Neuronal stem cell (in vitro differentiated cells): ENCODE measurements at regions not wholly inside any gene's neighbourhood (a gene's known extent, or its start where the extent isn't known, plus 50 kb on each side); places are given as distances from the start of the nearest gene placed in this dataset.

Source experiments
- DNase-seq: peaks from one replicate; pipeline ENCODE4 v3.0.0-alpha.2; 2013; ENCODE audit warnings: low spot score
- H2AFZ ChIP-seq: one replicate; pipeline ENCODE4 v1.6.1; 2013; ENCODE audit warnings: mild to moderate bottlenecking, low read length, inconsistent platforms
- H2AK5ac ChIP-seq: 2 replicates; pipeline ENCODE4 v1.6.1; 2013; ENCODE audit warnings: low read depth, mild to moderate bottlenecking, inconsistent platforms, low read length, moderate library complexity, mixed read lengths
- H2BK120ac ChIP-seq: 2 replicates; pipeline ENCODE4 v1.6.1; 2013; ENCODE audit warnings: low read depth, mild to moderate bottlenecking, inconsistent platforms, low read length, moderate library complexity, mixed read lengths
- H2BK12ac ChIP-seq: one replicate; pipeline ENCODE4 v1.6.1; 2013; ENCODE audit warnings: low read length, inconsistent platforms
- H2BK15ac ChIP-seq: 2 replicates; pipeline ENCODE4 v1.6.1; 2013; ENCODE audit warnings: mild to moderate bottlenecking, low read length, inconsistent platforms, mixed read lengths
- H2BK5ac ChIP-seq: one replicate; pipeline ENCODE4 v1.6.1; 2013; ENCODE audit warnings: inconsistent platforms, mild to moderate bottlenecking, low read length, moderate library complexity
- H3K14ac ChIP-seq: one replicate; pipeline ENCODE4 v1.6.1; 2013; ENCODE audit warnings: low read length, inconsistent platforms
- H3K18ac ChIP-seq: 2 replicates; pipeline ENCODE4 v1.6.1; 2013; ENCODE audit warnings: low read length, inconsistent platforms
- H3K23ac ChIP-seq: 2 replicates; pipeline ENCODE4 v1.6.1; 2013; ENCODE audit warnings: low read depth, mild to moderate bottlenecking, mixed read lengths, low read length, inconsistent platforms; ENCODE audit not compliant: poor library complexity
- H3K27ac ChIP-seq: replicated peaks from 3 replicates; pipeline ENCODE4 v1.5.1; 2013; ENCODE audit warnings: low read length, inconsistent platforms
- H3K27me3 ChIP-seq, 3 experiments: 2 replicates each; pipeline ENCODE4 v1.6.1; 2013; ENCODE audit warnings: low read length in 3 of 3, mild to moderate bottlenecking in 2 of 3, inconsistent platforms in 1 of 3, low read depth in 1 of 3, mixed read lengths in 1 of 3, moderate library complexity in 1 of 3; ENCODE audit not compliant: control insufficient read depth in 3 of 3, insufficient read depth in 3 of 3
- H3K36me3 ChIP-seq, 2 donors: replicated peaks in 1 of 2; 2 replicates each; pipeline ENCODE4 v1.6.1; 2013; ENCODE audit warnings: low read length in 2 of 2; ENCODE audit not compliant: control insufficient read depth in 2 of 2, insufficient read depth in 2 of 2
- H3K4ac ChIP-seq: 2 replicates; pipeline ENCODE4 v1.6.1; 2013; ENCODE audit warnings: inconsistent platforms, mild to moderate bottlenecking, low read length, moderate library complexity
- H3K4me1 ChIP-seq, 2 donors: 1 replicate in 1 of 2; 2 replicates in 1 of 2; pipeline ENCODE4 v1.6.1; 2013; ENCODE audit warnings: low read length in 2 of 2, low read depth in 1 of 2; ENCODE audit not compliant: control insufficient read depth in 2 of 2, insufficient read depth in 1 of 2
- H3K4me2 ChIP-seq: one replicate; pipeline ENCODE4 v1.6.1; 2013; ENCODE audit warnings: mild to moderate bottlenecking, low read length, inconsistent platforms; ENCODE audit not compliant: insufficient read depth, poor library complexity, severe bottlenecking
- H3K4me3 ChIP-seq, 2 donors: 2 replicates each; pipeline ENCODE4 v1.5.1; 2013; ENCODE audit warnings: low read length in 2 of 2, mild to moderate bottlenecking in 2 of 2, inconsistent platforms in 1 of 2, moderate library complexity in 1 of 2
- H3K79me1 ChIP-seq: one replicate; pipeline ENCODE4 v1.6.1; 2013; ENCODE audit warnings: low read depth, mild to moderate bottlenecking, inconsistent platforms, low read length, moderate library complexity
- H3K9ac ChIP-seq: one replicate; pipeline ENCODE4 v1.6.1; 2013; ENCODE audit warnings: mild to moderate bottlenecking, low read depth, low read length, inconsistent platforms; ENCODE audit not compliant: poor library complexity
- H3K9me3 ChIP-seq, 2 donors: replicated peaks in 1 of 2; 2 replicates each; pipeline versions ENCODE3 to v1.6.1; 2013; ENCODE audit warnings: low read length in 2 of 2, mild to moderate bottlenecking in 2 of 2, inconsistent platforms in 1 of 2, low read depth in 1 of 2, mixed read lengths in 1 of 2, moderate library complexity in 1 of 2; ENCODE audit not compliant: control insufficient read depth in 2 of 2, insufficient read depth in 1 of 2
- H4K8ac ChIP-seq: one replicate; pipeline ENCODE4 v1.6.1; 2013; ENCODE audit warnings: low read depth, mild to moderate bottlenecking, inconsistent platforms, low read length, moderate library complexity
- H4K91ac ChIP-seq: one replicate; pipeline ENCODE4 v1.6.1; 2013; ENCODE audit warnings: low read length, low read depth, mild to moderate bottlenecking, inconsistent platforms; ENCODE audit not compliant: poor library complexity
- WGBS, 2 donors: extraction: QIAGEN DNeasy Blood & Tissue Kit; methylation state at CpG; one replicate each; pipeline ENCODE4 v1.1.7; 2013; ENCODE audit warnings: missing lambda C conversion rate in 2 of 2, mixed read lengths in 1 of 2; ENCODE audit not compliant: insufficient read length in 2 of 2, insufficient replicate concordance in 1 of 2; ENCODE audit errors: extremely low coverage in 2 of 2; 5-methylcytosine and 5-hydroxymethylcytosine counted together

DNA sequence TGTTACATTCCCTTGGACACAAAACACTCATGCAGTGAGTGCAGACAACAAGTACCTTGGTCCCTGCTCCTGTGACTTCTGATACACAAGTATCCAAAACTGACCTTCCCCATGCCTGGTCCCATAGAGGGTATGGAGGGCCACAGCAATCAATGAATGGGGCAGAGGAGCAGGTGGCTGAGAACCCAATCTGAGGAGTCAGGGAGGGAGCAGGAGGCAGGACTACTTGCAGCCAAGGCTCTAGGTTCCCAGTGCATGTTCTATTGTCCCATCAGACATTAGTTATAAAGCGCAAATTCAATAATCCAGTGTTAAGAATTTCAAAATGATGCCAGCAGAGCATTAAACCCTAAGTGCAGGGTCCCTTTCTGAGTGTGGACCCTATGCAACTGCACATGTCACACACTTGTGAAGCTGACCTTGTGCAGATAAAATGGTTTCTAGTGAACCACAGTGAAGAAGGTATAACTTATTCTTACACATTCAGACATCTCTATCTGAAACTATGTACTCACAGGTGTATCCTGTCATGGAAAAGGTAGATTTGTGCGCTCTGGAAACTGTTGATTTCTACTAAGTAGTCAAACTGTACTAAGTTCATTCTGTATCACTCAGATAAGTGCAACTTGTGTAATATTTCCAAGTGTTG is 107.3 kb upstream of the ABI3BP start:
- H3K9me3 ChIP-seq = peaks cover 0 to 2% of the 10 kb centered on the region in 2 donors
- no peak overlapping the region for H3K18ac ChIP-seq
- H2BK12ac ChIP-seq = no peak overlapping the region
- H3K27ac ChIP-seq = no peak overlapping the region
- no peak overlapping the region for H2BK15ac ChIP-seq
- H2AFZ ChIP-seq = no peak overlapping the region
- H3K4me2 ChIP-seq = no peak overlapping the region
- no peak overlapping the region for H4K8ac ChIP-seq
- no peak overlapping the region for H4K91ac ChIP-seq
- H3K36me3 ChIP-seq = no peaks in the 10 kb centered on the region
- WGBS, 2 donors = no CpG with 5 or more reads among the region's 2 CpGs
- no peaks in the 10 kb centered on the region for H3K79me1 ChIP-seq
- no peak overlapping the region for H3K23ac ChIP-seq
- H3K9ac ChIP-seq = no peak overlapping the region
- DNase-seq = no peak
- H2AK5ac ChIP-seq = no peak overlapping the region
- H3K4me1 ChIP-seq = peaks cover 0 to 1% of the 10 kb centered on the region in 2 donors
- no peak overlapping the region for H3K14ac ChIP-seq
- H3K4me3 ChIP-seq = no peak overlapping the region
- H2BK5ac ChIP-seq = no peak overlapping the region
- H3K4ac ChIP-seq = no peak overlapping the region
- H3K27me3 ChIP-seq = no peaks in the 10 kb centered on the region
- H2BK120ac ChIP-seq = no peak overlapping the region

DNA sequence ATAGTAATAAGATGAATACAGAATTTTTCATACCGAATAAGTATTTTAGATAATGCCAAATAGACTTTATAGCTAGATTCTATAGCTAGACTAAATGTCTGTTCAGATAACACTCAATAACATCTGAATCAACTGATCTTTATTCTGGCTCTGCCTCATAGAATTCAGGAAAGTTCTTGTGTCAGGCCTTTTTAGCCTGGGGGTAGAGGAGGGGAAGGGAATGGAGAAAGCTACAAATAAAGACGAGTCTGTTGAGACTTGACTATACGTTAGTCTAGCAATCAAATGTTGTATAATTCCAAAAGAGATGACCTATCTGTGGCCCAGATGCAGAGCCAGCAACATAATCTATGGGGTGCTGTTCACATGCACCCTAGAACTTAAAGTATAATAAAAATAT is 106.6 kb upstream of the ABI3BP start:
- Histone ChIP-seq H3K79me1 (no peaks in the 10 kb centered on the region), H2BK12ac (no peak overlapping the region), H3K4ac (no peak overlapping the region), H2AK5ac (no peak overlapping the region), H3K9ac (no peak overlapping the region), H4K91ac (no peak overlapping the region), H3K23ac (no peak overlapping the region), H3K18ac (no peak overlapping the region), H3K36me3 (no peaks in the 10 kb centered on the region), H3K9me3 (peaks cover 0 to 2% of the 10 kb centered on the region in 2 donors), H2BK120ac (no peak overlapping the region), H3K4me1 (peaks cover 0 to 1% of the 10 kb centered on the region in 2 donors), H2BK5ac (no peak overlapping the region), H3K14ac (no peak overlapping the region), H3K27me3 (no peaks in the 10 kb centered on the region), H2BK15ac (no peak overlapping the region), H3K4me2 (no peak overlapping the region), H2AFZ (no peak overlapping the region), H3K4me3 (no peak overlapping the region), H4K8ac (no peak overlapping the region), H3K27ac (no peak overlapping the region)
- no CpG with 5 or more reads among the region's 3 CpGs for WGBS, 2 donors
- no peak for DNase-seq

DNA sequence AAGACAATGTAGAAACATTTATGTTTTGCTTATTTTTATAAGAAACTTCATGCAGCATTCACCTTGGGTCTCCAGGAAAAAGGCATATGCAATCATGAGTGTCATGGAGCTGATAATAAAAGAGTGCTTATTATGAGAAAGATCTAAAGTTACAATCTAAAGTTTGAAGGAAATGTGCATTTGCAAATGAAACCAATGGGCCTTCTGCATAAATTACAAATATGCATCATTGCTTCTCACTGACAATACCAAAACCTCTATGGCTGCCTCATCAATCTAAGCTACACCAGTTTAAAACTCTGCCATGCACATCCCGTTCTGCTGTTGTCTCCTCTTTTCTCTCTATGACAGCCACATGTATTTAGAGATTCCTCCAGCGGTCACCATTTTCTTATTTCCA is 103.2 kb upstream of the ABI3BP start:
- Histone ChIP-seq H2BK15ac (no peak overlapping the region), H2AFZ (no peak overlapping the region), H2BK120ac (no peak overlapping the region), H3K27me3 (no peaks in the 10 kb centered on the region), H3K9ac (no peak overlapping the region), H3K14ac (no peak overlapping the region), H3K27ac (no peak overlapping the region), H3K4me3 (no peak overlapping the region), H3K4me1 (peaks cover 0 to 1% of the 10 kb centered on the region in 2 donors), H2BK12ac (no peak overlapping the region), H4K91ac (no peak overlapping the region), H2BK5ac (no peak overlapping the region), H3K18ac (no peak overlapping the region), H3K36me3 (no peaks in the 10 kb centered on the region), H3K9me3 (peaks cover 0 to 2% of the 10 kb centered on the region in 2 donors), H3K79me1 (no peaks in the 10 kb centered on the region), H2AK5ac (no peak overlapping the region), H3K23ac (no peak overlapping the region), H4K8ac (no peak overlapping the region), H3K4ac (no peak overlapping the region), H3K4me2 (no peak overlapping the region)
- WGBS, 2 donors = no CpG with 5 or more reads among the region's 2 CpGs
- DNase-seq = no peak

DNA sequence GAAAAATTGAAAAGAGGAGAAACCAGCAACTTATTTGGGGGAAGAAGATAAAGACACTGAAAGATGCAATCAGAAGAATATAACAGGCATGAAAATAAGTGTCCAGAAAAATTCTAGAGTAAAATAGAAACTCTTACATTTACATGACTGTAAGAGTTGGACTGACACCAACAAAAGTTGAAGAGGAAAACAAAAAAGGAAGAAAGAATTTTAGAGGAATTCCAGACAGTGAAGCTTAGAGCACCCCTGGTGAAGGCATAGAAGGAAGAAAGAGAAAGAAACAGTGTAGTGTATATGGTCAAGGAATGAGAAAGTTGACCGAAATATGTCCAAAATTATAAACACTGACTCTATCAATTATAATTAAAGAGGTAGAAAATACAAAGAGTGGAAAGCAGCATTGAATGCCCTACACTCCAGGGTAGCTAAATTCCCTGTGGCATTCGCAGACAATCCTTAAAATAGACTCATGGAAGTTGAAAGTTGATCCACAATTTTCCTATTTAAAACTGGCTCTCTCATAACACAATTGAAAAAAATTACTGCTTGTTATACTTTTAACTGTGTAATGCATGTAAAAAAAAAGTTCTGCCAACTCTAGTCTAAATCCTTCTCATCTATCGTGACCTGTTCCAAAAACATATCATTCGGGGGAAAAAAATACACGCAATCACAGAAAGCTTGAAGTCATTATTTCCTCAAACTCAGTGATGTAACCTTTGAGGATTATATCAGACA is 102.6 kb upstream of the ABI3BP start:
- H3K4me1 ChIP-seq = peaks cover 0 to 1% of the 10 kb centered on the region in 2 donors
- H2BK15ac ChIP-seq = no peak overlapping the region
- no peak overlapping the region for H3K4me3 ChIP-seq
- H3K9ac ChIP-seq = no peak overlapping the region
- no peaks in the 10 kb centered on the region for H3K27me3 ChIP-seq
- H2BK12ac ChIP-seq = no peak overlapping the region
- no peak overlapping the region for H2BK120ac ChIP-seq
- H3K36me3 ChIP-seq = no peaks in the 10 kb centered on the region
- no CpG with 5 or more reads among the region's 5 CpGs for WGBS, 2 donors
- H4K91ac ChIP-seq = no peak overlapping the region
- no peaks in the 10 kb centered on the region for H3K79me1 ChIP-seq
- no peak overlapping the region for H3K18ac ChIP-seq
- H3K4ac ChIP-seq = no peak overlapping the region
- no peak overlapping the region for H3K27ac ChIP-seq
- no peak overlapping the region for H4K8ac ChIP-seq
- no peak overlapping the region for H3K23ac ChIP-seq
- H3K9me3 ChIP-seq = peaks cover 0 to 2% of the 10 kb centered on the region in 2 donors
- no peak overlapping the region for H3K4me2 ChIP-seq
- H2BK5ac ChIP-seq = no peak overlapping the region
- no peak overlapping the region for H3K14ac ChIP-seq
- no peak overlapping the region for H2AFZ ChIP-seq
- H2AK5ac ChIP-seq = no peak overlapping the region
- no peak for DNase-seq
